Thyroid gland (tissue), 4 donors: ENCODE measurements at regions not wholly inside any gene's neighbourhood (a gene's known extent, or its start where the extent isn't known, plus 50 kb on each side); places are given as distances from the start of the nearest gene placed in this dataset.

Source experiments
- DNase-seq, 2 donors: peaks; one replicate each; pipeline ENCODE4 v3.0.0-alpha.2; 2019
- H3K27ac ChIP-seq, 3 donors: fragments of 200-600 bp; sonication (generic); 1 replicate in 2 of 3; 2 replicates in 1 of 3; pipeline ENCODE4 v1.5.1; 2016 to 2019; ENCODE audit warnings: mild to moderate bottlenecking in 1 of 3, moderate library complexity in 1 of 3
- H3K27me3 ChIP-seq: fragments of 200-600 bp; sonication (generic); one replicate; pipeline ENCODE4 v1.5.1; 2019
- H3K36me3 ChIP-seq, 2 donors: fragments of 200-600 bp; sonication (generic); one replicate each; pipeline ENCODE4 v1.5.1; 2016 to 2019
- H3K4me1 ChIP-seq, 2 donors: fragments of 200-600 bp; sonication (generic); one replicate each; pipeline ENCODE4 v1.5.1; 2017 to 2019
- H3K4me3 ChIP-seq, 3 donors: fragments of 200-600 bp; sonication (generic); replicated peaks in 1 of 3; 1 replicate in 2 of 3; 2 replicates in 1 of 3; pipeline ENCODE4 v1.5.1; 2016; ENCODE audit warnings: mild to moderate bottlenecking in 1 of 3
- H3K9me3 ChIP-seq: fragments of 200-600 bp; sonication (generic); one replicate; pipeline ENCODE4 v1.5.1; 2017
- CTCF ChIP-seq, 6 experiments: fragments of 200-600 bp in 3 of 6; fragments of 450-650 bp in 3 of 6; sonication (generic) in 3 of 6; IDR thresholded peaks; one replicate each; pipeline ENCODE4 v1.5.1; 2016 to 2019; ENCODE audit warnings: antibody characterized with exemption in 6 of 6, mild to moderate bottlenecking in 2 of 6, inconsistent platforms in 1 of 6, moderate library complexity in 1 of 6
- POLR2A ChIP-seq, 2 donors: fragments of 450-650 bp; IDR thresholded peaks; one replicate each; pipeline ENCODE4 v1.6.1; 2017; ENCODE audit warnings: antibody characterized with exemption in 2 of 2, mild to moderate bottlenecking in 2 of 2, moderate library complexity in 1 of 2
- WGBS, 2 donors: methylation state at CpG; one replicate each; pipeline ENCODE4 v1.1.5; 2017; 5-methylcytosine and 5-hydroxymethylcytosine counted together
- intact Hi-C: fragments of 100-400 bp; cut with DNase I; formaldehyde crosslinking; loops from one replicate; pipeline ENCODE4 v1.15.1; 2023

- TF ChIP-seq POLR2A (IDR thresholded peaks at IDR 0.05) (no peak), CTCF (IDR thresholded peaks at IDR 0.05) (no peak)
- Histone ChIP-seq H3K27me3 (no peaks in the 10 kb centered on the region), H3K4me1 (no peaks in the 10 kb centered on the region), H3K9me3 (no peaks in the 10 kb centered on the region), H3K4me3 (no peak overlapping the region), H3K36me3 (no peaks in the 10 kb centered on the region), H3K27ac (no peak overlapping the region)
- intact Hi-C loops = no loop called here
- WGBS, 2 donors = 85 to 94% methylated on average over 7 of the region's 7 CpGs
- DNase-seq = no peak
Measured at GRCh38 chr4:123817025-123817688, 420.6 kb downstream of the SPRY1 start.

GRCh38 chr4:123819362-123820035 lies 422.9 kb downstream of the SPRY1 start:
- DNase-seq = no peak
- H3K4me3 ChIP-seq = no peak overlapping the region
- TF ChIP-seq POLR2A (IDR thresholded peaks at IDR 0.05) = no peak
- no peak for TF ChIP-seq CTCF (IDR thresholded peaks at IDR 0.05)
- H3K9me3 ChIP-seq = no peaks in the 10 kb centered on the region
- no peaks in the 10 kb centered on the region for H3K27me3 ChIP-seq
- H3K4me1 ChIP-seq = no peaks in the 10 kb centered on the region
- H3K36me3 ChIP-seq = no peaks in the 10 kb centered on the region
- H3K27ac ChIP-seq = no peak overlapping the region
- intact Hi-C loops = no loop called here

GRCh38 chr4:123821861-123822260 lies 425.3 kb downstream of the SPRY1 start:
- no peaks in the 10 kb centered on the region for H3K36me3 ChIP-seq
- H3K9me3 ChIP-seq = no peaks in the 10 kb centered on the region
- intact Hi-C loops = no loop called here
- no peaks in the 10 kb centered on the region for H3K4me1 ChIP-seq
- TF ChIP-seq POLR2A (IDR thresholded peaks at IDR 0.05) (no peak), CTCF (IDR thresholded peaks at IDR 0.05) (no peak)
- no peak for DNase-seq
- no peak overlapping the region for H3K27ac ChIP-seq
- no peaks in the 10 kb centered on the region for H3K27me3 ChIP-seq
- no peak overlapping the region for H3K4me3 ChIP-seq

GRCh38 chr4:123822353-123822752 lies 425.8 kb downstream of the SPRY1 start:
- intact Hi-C loops = no loop called here

More at GRCh38 chr4:123822353-123822752, 425.8 kb downstream of the SPRY1 start:
- no peak for DNase-seq
- Histone ChIP-seq H3K4me3 (no peak overlapping the region), H3K27me3 (no peaks in the 10 kb centered on the region), H3K9me3 (no peaks in the 10 kb centered on the region), H3K36me3 (no peaks in the 10 kb centered on the region), H3K27ac (no peak overlapping the region), H3K4me1 (no peaks in the 10 kb centered on the region)
- TF ChIP-seq POLR2A (IDR thresholded peaks at IDR 0.05) = no peak
- no peak for TF ChIP-seq CTCF (IDR thresholded peaks at IDR 0.05)
- WGBS, 2 donors = 88 to 90% methylated on average over 2 of the region's 2 CpGs
